ENCODE measurements at regions not wholly inside any gene's neighbourhood (a gene's known extent, or its start where the extent isn't known, plus 50 kb on each side); places are given as distances from the start of the nearest gene placed in this dataset.

DNA sequence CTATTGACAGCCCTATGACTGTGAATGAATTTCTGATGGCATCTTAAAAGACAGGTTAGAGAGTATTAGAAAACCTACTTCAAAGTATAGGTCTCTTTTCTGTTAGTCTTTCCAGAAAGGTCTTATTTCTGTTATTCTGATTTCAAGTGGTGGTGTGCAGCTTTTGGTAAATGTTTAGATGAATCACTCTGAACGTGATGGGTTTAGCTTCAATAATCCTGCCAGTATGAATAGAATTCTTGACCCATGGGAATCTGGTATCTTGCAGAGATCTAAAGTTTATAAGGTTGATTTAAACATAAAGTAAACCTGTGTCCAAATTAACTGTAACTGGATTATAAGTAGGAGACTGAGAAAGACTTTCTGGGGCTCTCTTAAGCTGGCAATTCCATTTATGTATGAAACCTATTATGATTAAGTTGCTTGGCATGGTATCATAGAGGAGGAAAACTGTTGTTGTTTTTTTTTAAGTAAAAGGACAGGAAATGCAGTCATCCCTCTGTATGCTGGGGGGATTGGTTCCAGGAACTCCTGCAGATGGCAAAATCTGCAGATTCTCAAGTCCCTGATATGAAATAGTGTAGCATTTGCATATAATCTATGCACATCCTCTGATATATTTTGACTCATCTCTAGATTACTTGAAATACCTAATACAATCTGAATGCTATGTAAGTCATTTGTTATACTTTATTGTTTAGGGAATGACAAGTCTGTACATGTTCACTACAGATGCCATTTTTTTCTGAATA, 77.0 kb upstream of the ADAMTS19 start:
- intact Hi-C loops (cut with DNase I) = no loop called here
- no peaks in the 10 kb centered on the region for H3K36me3 ChIP-seq
- H3K4me3 ChIP-seq = no peak overlapping the region
- no peak overlapping the region for H3K9ac ChIP-seq (ENCODE audit: low read depth in 2 of 2, low read length in 2 of 2)
- DNase-seq = no peak
- H3K27me3 ChIP-seq = no peaks in the 10 kb centered on the region
- H3K4me1 ChIP-seq = no peaks in the 10 kb centered on the region
- TF ChIP-seq, protein P1, sequence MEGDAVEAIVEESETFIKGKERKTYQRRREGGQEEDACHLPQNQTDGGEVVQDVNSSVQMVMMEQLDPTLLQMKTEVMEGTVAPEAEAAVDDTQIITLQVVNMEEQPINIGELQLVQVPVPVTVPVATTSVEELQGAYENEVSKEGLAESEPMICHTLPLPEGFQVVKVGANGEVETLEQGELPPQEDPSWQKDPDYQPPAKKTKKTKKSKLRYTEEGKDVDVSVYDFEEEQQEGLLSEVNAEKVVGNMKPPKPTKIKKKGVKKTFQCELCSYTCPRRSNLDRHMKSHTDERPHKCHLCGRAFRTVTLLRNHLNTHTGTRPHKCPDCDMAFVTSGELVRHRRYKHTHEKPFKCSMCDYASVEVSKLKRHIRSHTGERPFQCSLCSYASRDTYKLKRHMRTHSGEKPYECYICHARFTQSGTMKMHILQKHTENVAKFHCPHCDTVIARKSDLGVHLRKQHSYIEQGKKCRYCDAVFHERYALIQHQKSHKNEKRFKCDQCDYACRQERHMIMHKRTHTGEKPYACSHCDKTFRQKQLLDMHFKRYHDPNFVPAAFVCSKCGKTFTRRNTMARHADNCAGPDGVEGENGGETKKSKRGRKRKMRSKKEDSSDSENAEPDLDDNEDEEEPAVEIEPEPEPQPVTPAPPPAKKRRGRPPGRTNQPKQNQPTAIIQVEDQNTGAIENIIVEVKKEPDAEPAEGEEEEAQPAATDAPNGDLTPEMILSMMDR (IDR thresholded peaks at IDR 0.05) = no peak
- no peaks in the 10 kb centered on the region for H3K9me3 ChIP-seq
- no peak overlapping the region for H3K27ac ChIP-seq

DNA sequence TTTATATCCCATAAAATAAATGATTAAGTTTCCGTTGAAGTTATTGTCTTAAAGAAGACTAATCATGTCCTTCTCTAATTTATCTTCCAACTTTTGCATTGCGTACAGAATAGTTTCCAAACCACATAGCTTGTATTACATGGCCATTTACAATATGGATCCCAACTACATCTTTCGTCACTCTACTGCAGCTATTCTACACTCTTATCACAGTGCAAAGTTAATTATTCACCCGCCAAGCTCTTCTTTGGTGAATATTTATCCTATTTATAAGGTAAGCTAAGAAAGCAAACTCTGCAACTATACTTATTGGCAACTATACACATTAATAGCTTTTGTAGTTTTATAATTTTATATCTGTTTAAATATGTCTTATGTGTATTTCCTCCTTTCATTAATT, 75.9 kb upstream of the ADAMTS19 start:
- no peak for DNase-seq
- Histone ChIP-seq H3K27me3 (no peaks in the 10 kb centered on the region), H3K9ac (ENCODE audit: low read depth in 2 of 2, low read length in 2 of 2) (no peak overlapping the region), H3K27ac (no peak overlapping the region), H3K9me3 (no peaks in the 10 kb centered on the region), H3K4me1 (no peaks in the 10 kb centered on the region), H3K4me3 (no peak overlapping the region), H3K36me3 (no peaks in the 10 kb centered on the region)
- intact Hi-C loops (cut with DNase I) = no loop called here
- TF ChIP-seq, protein P1 (IDR thresholded peaks at IDR 0.05) = no peak

DNA sequence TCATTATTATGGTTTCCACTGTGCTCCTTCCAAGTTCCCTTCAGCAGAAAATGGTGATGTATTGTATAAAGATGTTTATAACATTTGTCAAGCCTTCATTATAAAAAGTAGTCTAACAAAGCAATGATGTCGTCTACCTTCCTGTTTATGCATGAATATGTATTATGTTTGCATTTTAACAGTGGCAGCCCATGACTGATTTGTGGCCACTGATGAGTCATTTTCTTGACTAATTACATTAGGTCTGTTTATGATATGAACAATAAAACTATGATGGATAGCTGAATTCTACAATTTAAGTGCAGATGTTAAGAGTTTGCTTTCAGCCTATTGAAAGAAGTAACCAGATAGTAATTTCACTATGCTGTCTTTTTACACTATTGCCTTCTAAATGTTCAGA, 75.4 kb upstream of the ADAMTS19 start:
- Histone ChIP-seq H3K9me3 (no peaks in the 10 kb centered on the region), H3K36me3 (no peaks in the 10 kb centered on the region), H3K4me1 (no peaks in the 10 kb centered on the region), H3K27me3 (no peaks in the 10 kb centered on the region), H3K9ac (ENCODE audit: low read depth in 2 of 2, low read length in 2 of 2) (no peak overlapping the region), H3K27ac (no peak overlapping the region), H3K4me3 (no peak overlapping the region)
- no peak for DNase-seq
- TF ChIP-seq, protein P1 (IDR thresholded peaks at IDR 0.05) = no peak
- intact Hi-C loops (cut with DNase I) = no loop called here

DNA sequence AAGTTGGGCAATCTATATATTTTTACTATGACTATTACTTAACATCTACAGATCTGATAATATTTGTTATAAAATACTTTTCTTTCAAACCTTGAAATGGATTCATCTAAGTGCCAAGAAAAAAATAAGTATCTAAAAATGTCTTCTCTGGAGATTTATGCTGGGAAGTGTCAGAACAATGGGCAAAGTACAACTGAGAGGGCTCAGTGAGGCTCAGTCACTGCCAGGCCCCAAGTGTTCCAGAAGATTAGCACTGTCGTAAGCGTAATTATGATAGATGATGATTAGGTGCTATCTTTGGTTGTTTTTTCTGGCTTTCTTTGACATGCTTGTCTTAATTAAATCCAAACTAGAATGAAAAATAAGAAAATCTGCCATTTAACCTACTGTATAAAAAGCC, 72.2 kb upstream of the ADAMTS19 start:
- Histone ChIP-seq H3K4me1 (no peaks in the 10 kb centered on the region), H3K9me3 (no peaks in the 10 kb centered on the region), H3K27me3 (no peaks in the 10 kb centered on the region), H3K27ac (no peak overlapping the region), H3K4me3 (no peak overlapping the region), H3K36me3 (no peaks in the 10 kb centered on the region), H3K9ac (ENCODE audit: low read depth in 2 of 2, low read length in 2 of 2) (no peak overlapping the region)
- intact Hi-C loops (cut with DNase I) = no loop called here
- DNase-seq = no peak
- TF ChIP-seq, protein P1 (IDR thresholded peaks at IDR 0.05) = no peak

DNA sequence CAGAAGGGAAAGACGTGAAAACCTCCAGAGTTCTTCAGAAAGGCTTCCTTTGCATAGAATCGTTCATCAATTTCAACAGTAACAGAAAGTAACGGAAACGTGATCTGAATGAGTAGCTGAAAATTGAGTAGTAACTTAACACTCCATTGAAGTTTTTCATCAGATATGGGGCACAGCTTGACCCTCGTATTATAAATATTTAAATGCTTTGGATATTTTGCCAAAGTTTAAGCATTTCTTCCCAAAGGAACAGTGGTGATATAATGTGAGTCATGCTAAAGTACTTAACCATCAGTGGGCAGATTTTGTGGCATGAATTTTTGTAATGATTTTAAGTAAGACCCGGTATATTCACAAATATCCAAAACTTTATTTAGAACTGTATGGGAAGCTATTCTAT, 67.4 kb upstream of the ADAMTS19 start:
- H3K27me3 ChIP-seq = no peaks in the 10 kb centered on the region
- no peak for DNase-seq
- no peak overlapping the region for H3K9ac ChIP-seq (ENCODE audit: low read depth in 2 of 2, low read length in 2 of 2)
- no peaks in the 10 kb centered on the region for H3K9me3 ChIP-seq
- H3K4me3 ChIP-seq = no peak overlapping the region
- H3K36me3 ChIP-seq = no peaks in the 10 kb centered on the region
- H3K27ac ChIP-seq = no peak overlapping the region
- intact Hi-C loops (cut with DNase I) = no loop called here
- H3K4me1 ChIP-seq = no peaks in the 10 kb centered on the region
- TF ChIP-seq, protein P1 (IDR thresholded peaks at IDR 0.05) = no peak
